Epidermal melanocyte (primary cell): ENCODE measurements at regions not wholly inside any gene's neighbourhood (a gene's known extent, or its start where the extent isn't known, plus 50 kb on each side); places are given as distances from the start of the nearest gene placed in this dataset.
"Not testable (repeated sequence)": the region's sequence is repeated elsewhere in the genome, so short reads cannot be mapped to it uniquely, and the experiment has no call there.

ENCODE experiments used
- DNase-seq: peaks from one replicate; pipeline ENCODE4 v3.0.0; 2011; ENCODE audit warnings: low spot score; ENCODE audit not compliant: insufficient read length

DNA sequence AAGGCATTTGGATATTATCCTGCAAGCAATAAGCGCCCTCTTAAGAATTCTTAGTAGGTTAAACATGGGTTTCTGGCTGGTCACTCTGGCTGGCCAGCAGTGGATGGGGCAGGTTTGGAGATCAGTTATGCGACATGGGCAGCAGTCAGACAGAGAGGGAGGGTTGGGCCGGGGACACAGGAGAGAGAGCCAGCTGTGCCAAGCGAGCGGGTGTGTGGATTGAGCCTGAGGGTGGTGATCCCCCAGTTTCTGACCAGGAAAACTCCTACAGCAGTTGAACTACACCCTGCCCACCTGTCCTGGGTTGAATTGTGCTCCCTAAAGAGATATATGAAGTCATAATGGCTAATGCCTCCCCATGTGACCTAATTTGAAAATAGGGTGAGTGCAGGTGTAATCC lies 671.2 kb downstream of the TBC1D22A start:
- DNase-seq: no peak

DNA sequence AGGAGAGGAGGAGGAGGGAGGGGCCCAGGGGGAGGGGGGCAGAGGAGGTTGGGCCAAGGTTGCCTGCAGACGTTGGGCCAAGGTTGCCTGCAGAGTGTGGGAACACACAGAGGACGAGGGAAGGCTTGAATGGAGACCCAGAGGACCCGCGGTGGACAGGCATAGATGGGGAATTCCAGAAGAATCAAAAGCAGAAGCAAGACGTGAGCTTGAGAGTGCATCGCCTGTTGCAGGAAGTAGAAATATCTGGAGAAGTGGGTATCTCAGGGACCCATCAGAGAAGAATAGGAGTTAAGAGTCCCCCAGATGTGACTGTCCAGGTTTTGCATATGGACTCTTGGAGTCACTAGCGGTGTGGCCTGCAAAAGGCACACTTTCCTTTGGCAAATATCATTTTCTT lies 670.2 kb downstream of the TBC1D22A start:
- DNase-seq: no peak

DNA sequence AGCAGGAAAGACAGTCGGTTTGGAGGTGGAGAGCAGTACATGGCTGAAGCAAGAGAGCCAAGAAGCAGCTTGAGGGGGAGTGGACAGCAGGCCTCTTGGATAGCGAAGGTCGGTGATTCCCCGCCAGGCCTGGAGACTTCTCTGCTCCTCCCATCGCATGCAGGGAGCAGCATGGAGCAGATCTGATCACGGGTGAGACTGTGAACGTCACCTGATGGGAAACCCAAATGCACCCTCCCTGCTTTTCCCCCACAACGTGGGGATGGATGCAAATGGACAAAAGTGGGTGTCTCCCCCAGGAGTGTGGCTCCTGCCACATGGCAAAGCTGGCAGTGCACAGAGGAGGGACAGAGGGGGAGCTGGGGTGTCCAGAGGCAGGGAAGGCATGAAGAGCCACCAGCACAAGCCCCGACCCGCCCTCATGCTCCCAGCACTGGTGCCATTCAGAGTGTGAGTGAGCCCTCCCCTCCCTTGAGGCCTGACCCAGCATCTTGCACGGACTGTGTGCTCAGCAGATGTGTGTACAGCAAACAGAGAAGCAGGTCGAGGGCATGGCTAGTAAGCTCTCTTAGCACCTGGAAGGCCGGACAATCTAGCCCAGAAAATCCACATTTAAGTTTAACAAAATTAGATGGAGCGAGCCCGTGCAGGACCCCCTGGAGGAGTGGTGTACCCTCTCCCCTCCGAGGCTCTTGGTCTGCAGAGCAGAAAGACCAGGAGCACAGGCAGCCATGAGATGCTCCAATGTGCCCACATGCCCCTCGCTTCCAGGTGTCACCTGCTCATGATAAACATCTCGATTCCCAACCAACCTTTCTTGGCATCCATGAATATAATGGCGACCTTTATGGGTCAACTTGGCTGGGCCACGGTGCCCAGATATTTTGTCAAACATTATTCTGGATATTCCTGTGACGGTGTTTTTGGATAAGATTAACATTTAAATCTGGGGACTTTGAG lies 661.7 kb downstream of the TBC1D22A start:
- no peak for DNase-seq

DNA sequence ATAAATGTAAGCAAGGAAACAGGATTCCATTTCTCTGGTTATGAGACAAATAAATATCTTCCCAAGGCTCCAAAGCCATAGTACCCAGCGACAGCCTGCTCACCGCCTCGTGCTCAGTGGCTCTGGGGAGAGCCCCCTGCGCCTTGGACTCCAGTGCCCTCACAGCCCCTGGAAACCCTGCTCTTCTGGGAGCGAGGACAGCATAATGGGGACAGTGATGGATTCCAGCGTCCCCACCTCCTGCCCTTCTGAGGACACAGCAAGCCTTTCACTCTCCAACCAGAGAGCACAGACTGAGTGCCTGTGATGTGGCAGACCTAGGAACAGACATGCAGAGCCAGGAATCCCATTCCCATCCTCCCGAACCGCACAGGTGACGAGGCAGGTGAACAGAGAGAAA lies 660.8 kb downstream of the TBC1D22A start:
- no peak for DNase-seq

DNA sequence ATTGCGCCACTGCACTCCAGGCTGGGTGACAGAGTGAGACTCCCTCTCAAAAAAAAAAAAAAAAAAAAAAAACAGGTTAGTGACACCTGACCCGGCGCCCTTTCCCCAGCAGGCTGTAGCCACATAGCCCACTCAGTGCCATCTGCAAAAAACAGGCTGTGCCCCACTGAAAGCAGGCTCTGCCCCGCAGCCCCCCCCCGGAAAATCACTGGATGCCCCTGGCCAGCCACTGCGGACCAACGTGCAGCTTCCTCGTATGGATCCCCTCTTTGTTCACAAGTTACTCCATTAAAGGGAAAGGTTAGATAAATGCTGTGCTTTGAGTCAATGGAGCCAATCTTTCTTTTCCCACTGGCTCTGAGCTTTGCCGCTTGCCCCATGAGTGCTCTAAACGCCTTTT lies 660.3 kb downstream of the TBC1D22A start:
- DNase-seq: no peak

DNA sequence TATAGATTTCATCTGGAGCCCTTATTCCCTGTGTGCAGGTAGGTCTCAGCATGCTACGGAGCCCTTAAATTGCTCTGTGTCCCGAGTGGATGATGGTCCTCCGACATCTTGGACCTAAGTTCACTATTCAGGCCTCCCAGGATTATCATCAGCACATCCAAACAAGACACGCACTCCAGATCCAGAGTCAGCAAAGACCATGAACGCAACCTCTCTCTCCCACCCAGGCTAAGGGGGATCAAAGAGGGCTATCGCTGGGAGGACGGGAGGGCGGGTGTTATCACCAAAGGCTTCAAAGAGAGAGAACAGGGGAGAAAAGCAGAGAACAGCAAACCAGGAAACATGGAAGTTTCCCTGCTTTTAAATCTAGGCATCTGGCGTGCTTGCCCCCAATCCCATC lies 659.4 kb downstream of the TBC1D22A start:
- no peak for DNase-seq

DNA sequence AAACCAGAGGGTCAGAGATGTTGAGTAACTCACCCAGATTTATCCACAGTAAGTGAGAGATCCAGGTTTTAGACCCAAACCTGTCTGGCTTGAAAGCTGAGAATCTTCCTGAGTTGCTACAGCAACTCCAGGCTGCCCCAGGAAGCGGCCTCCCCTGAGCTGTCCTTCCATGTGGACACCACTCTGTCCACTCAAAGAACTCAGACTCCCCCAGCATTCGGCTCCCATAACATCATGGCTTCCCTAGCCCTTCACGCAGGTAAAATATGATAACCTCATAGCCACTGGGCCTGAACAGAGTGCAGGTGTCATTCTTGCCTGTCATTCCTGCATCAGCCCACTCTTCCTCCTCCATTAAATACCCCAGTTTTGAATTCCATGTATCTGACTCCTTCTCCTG lies 657.8 kb downstream of the TBC1D22A start:
- no peak for DNase-seq

DNA sequence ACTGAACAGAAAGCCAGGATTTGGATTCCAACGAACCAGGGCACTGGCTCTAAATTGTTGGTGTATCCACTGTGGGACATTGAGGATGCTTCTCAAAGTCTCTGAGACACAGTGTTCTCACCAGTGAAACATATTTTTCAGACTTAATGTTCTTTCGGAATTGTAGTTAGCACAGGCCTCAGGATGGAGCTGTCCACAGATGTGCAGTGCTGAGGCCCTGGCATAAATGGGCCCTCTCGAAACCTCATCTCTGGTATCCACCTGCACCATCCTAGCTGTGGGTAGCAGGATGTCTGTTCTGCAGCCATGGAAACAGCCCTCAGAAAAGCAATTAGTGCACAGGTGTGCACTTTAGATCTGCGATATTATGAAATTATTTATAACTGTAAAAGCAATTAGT lies 656.8 kb downstream of the TBC1D22A start:
- DNase-seq: no peak

DNA sequence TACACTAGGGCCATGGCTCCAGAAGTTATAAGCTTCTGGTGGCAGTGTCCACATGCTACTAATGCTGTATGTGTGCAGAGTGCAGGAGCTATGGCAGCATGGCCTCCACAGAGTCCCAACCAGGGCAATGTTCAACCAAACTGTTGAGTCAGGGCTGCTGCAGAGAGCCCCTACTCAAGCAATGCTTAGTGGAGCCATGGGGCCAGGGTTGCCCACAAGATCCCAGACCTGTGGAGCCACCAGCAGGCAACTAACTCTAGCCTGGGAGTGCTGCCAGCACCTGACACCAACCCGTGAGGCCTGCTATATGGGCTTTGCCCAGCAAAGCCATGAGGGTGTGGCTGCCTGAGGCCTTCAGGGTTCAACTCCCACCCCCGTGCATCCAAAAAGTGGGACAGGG lies 655.2 kb downstream of the TBC1D22A start:
- DNase-seq: no peak

DNA sequence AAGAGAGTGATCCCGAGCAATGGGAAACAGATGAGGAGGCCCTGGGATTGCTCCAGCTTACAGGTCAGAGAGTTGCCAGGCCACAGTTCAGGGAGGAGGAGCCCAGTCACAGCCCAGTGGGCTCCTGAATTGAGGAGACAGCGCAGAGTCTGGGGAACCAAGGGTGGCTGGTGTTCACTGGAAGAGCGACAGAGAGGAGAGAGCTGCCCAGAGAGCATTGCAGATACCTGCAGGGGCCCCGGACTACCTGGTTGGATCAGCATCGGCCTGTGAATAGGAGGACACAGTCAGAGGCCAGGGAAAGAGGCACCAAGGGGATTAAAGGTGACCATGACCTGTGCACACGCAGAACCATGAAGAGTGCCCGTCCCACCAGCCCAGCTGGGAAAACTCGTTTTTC lies 648.6 kb downstream of the TBC1D22A start:
- DNase-seq: no peak

DNA sequence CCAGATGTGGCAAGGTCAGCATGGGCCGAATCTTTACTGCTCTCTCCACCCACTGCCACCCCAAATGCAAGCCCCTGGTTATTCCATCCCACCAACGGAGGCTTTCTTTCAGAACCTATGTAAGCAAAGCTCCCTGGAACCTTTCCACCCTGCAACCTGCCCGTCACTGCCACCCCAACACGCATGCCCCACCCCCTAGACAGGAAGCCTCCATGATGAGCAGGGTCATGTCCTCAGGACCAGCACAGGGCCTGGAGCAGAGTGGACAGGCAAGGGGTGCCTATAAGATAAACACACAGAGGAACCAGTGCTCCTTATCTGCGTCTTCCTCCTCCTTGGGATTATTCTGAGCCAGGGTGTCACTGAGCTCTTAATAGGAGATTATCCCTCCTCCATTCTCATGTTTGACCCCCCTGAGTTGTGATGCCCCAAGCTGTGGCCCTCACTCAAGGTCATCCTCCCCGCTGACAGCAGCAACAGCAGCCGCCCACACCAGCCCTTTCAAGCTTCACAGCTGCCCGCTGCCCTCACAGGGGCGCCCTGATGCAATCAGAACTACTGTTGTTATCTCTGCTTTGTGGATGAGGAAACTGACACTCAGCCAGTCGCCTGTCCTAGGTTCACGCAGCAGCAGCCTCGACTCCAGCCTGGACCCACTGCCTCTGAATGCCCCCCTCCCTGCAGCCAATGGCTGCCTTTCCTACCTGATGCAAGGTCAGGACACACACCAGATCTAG lies 647.3 kb downstream of the TBC1D22A start:
- DNase-seq: no peak

DNA sequence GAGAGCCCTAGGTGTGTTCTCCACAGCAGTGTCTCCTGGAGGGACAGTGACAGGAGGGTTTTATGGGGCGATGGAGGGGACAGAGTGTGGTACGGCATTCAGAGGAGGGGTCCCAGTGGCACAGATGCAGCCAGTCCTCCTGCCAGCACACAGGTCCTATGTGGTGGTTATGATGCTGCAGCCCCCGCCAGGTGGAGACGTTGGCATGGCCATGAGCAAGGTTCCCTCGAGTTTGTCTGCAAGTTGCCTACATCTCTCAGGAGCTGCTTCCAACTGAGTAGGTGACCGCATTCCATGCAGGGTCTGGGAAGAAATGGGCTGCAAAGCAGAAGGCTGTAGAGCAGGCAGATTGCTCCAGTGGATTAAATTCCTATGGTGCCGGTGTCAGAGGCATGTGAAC lies 646.0 kb downstream of the TBC1D22A start:
- DNase-seq: no peak

DNA sequence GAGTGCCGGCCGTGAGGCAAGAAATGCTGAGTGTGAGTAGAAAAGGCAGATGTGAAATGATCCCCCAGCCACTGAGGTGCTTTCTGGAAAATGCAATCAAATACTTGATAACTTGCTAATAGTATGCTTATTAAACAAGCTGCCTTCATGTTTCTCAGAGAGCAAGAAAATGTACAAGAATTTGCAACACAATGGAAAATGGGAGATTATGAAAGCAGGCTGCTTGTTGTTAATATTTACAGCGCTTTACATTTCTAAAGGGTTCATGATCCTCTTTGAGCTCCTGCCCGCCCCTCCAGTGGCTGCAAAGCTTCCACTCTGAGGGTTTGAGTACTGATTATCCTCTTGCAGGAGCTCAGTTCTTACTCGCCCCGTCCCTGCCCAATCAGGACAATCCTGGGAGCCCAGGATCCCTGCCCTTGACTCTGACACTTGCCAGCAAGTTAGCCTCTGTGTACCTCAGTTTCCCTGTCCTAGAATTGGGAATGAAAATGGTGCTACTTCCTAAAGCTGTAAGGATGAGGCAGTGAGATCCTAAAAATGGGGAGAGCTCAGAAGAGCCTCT lies 645.1 kb downstream of the TBC1D22A start:
- no peak for DNase-seq

DNA sequence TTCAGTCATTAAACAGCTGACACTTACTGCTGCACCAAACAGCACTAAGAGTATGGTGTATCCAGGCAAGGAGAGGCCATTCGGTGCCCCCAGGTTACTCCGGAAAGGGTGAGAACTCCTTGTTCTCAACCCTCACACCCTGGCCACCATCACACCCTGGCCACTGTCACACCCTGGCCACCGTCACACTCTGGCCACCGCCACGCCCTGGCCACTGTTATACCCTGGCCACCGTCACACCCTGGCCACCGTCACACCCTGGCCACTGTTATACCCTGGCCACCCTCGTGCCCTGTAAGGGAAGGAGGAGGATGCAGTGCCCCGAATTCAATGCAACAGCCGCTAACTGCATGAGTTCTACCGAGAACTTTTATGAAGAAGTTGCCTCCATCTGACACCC lies 644.4 kb downstream of the TBC1D22A start:
- DNase-seq: no peak

DNA sequence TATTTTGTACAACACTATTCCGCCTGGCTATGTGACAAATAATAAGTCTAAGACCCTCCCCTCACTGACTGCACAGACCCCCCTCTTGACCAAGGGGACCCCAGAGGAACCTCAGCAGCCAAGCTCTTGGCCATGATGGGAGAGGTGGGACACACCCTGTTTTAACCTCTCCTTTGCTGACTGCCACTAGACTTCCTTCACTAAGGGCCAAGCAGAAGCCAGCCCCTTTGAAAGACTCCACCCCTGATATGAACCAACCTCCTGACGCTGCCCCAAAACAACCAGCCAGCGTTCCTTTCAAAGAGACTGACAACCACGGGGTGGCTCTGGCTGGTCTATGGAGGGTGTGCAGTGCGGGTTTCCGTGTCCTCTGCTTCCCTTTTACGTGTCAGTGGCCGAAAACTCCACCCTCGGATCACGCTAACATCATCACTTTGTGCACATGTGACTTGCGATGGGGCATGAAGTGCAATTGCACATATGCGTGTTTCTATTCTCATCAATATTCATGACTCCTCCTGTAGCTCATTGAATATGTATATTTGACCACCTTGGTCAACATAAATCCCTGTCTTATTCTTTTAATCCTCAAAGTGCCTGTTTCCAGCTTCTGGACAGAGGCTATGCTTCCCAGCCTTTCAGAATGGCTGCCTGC lies 643.9 kb downstream of the TBC1D22A start:
- no peak for DNase-seq

DNA sequence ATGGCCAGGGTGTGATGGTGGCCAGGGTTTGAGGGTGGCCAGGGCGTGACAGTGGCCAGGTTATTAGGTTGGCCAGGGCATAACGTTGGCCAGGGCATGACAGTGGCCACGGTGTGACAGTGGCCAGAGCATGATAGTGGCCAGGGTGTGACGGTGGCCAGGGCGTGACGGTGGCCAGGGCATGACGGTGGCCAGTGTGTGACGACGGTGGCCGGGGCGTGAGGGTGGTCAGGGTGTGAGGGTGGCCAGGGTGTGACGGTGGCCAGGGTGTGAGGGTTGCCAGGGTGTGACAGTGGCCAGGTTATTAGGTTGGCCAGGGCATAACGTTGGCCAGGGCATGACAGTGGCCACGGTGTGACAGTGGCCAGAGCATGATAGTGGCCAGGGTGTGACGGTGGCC lies 642.8 kb downstream of the TBC1D22A start:
- not testable (repeated sequence) for DNase-seq

DNA sequence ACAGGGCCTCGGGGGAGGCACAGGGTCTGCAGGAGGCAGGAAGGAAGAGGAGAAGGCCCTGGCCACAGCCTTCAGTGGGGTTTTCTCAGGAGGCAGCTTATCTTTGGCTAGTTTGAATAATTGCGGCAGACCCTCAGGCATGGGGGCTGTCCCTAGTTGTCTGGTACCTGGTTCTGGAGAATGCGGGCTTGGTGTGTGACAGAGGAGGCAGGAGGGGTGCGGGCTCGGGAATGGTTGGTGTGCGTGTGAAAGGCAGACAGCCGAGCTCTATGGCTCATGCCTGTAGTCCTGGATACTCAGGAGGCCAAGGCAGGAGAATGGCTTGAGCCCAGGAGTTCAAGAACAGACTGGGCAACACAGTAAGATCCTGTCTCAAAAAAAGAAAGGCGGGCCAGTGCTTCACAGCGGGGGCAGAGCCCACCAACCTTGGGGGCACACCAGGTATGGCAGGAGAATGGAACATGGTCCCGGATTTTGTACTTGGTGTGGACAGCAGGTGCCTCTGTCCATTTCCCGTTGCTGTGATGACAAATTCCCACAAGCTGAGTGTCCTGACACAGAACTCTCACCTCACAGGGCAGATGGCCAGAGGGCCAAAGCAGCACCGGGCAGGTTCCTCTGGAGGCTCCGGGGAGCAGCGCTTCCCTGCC lies 640.6 kb downstream of the TBC1D22A start:
- DNase-seq: no peak

DNA sequence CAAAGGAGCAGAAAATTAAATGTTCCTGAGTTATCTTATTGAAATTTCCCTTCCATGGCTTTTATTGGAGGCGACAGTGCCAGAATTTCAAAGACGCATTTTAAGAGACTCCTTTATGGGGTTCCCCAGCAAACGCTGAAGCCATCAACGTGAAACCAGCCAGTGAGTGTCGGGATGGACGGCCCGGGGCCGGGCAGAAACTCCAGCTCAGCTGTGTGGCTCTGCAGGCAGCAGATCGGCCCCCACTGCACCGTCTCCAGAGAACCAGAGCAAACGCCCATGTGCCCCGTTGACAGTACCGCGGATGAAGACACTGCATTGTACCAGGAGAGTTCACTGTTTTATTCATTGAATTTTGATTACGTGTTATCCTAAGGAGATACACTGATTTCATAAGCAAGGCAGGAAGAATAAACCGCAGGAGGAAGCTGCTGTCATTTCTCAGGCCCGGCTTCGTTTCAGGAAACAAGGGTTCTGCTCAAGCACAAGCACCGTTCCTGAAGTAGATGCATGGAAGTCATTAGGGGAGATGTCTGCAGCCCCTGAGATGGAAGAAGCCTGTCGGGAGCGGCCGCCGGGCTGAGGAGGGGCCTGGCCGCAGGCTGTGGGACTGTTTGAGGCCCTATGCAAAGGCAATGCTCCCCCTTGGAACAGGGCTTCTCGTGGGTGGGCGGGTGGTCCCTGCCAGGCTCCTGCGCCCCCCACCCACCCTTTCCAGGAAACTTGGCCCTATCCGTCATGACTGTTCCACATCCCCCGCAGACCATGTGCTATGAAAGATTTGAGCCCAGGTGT lies 639.7 kb downstream of the TBC1D22A start:
- DNase-seq: no peak

DNA sequence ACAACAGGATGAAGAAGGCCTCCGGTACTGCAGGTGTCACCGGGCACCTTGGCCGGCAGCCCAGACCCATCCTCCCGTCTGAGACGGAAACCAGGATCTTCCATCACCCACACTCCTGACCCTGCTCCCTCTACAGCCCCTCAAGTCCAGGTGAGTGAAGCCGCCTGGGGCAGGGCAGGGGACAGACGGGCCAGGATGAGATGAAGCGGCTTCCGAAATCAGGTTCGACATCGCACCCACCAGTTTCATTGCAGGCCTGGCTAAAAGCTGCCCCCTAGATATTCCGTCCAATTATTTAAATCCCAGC lies 639.1 kb downstream of the TBC1D22A start:
- DNase-seq: no peak

DNA sequence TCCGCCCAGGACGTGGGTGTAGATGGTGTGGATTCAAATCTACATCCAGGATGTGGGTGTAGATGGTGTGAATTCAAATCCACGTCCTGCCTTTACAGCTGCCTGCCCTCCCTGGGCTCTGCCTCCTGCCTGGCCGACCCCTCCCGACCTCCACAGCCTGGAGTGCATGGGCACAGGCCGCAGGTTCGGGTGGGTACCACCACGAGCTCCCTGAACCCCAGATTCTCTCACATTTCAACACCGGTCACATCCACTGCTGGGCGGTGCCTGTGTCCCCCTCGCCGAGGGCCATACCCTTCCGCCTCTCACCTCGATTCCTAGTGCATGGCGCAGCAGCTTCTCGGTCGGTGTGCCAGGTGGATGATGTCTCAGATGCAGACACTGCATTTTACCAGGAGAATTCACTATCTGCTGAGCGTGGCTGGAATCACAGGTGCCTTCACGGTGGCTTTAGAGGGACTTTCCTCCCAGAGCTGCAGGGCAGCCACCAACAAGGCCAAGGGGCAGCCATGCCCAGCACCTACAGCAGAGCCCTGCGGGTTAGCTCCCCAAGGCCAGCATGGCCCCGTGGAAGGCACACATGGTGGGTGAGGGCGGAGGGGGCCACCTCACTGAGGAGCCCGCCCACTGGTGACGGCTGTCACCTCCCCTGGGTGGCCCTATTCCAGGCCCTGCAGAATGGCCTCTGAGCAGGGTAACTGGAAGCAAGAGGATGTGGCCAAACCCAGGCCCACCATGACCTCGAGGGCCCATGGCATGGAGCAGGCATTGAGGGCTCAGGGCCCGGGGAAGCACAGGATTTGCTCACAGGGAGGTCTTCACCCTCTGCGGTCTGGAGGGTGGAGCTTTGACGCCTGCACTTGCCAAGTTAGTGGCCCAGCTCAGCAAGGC lies 638.5 kb downstream of the TBC1D22A start:
- no peak for DNase-seq
